ENCODE measurements at regions not wholly inside any gene's neighbourhood (a gene's known extent, or its start where the extent isn't known, plus 50 kb on each side); places are given as distances from the start of the nearest gene placed in this dataset.

DNA sequence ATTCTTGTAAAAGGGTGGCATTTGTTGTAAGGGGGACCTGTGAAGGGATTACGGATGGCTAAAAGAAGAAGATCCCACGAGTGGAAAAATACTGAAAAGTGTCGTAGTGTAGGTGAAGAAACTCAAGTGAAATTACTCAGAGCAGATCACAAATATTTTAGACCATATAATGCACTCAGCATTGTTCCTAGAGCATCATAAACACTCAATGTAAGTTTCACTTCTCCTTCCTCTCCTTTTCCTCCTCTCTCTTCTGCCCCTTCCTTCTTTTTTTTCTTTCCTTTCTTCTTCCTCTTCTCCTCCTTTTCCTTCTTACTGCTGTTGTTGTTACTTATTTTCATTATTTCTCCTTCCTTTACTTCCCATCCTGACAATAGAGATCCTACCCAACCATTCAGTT lies 445.6 kb downstream of the ADAMTS20 start (continued):
- TF ChIP-seq POLR2AphosphoS5 (IDR thresholded peaks at IDR 0.05; ENCODE audit: low read depth, low read length) (no peak), EZH2 (IDR thresholded peaks at IDR 0.05) (no peak), ZFX (IDR thresholded peaks at IDR 0.05) (no peak), SP1 (IDR thresholded peaks at IDR 0.05; ENCODE audit: low read depth) (no peak)

DNA sequence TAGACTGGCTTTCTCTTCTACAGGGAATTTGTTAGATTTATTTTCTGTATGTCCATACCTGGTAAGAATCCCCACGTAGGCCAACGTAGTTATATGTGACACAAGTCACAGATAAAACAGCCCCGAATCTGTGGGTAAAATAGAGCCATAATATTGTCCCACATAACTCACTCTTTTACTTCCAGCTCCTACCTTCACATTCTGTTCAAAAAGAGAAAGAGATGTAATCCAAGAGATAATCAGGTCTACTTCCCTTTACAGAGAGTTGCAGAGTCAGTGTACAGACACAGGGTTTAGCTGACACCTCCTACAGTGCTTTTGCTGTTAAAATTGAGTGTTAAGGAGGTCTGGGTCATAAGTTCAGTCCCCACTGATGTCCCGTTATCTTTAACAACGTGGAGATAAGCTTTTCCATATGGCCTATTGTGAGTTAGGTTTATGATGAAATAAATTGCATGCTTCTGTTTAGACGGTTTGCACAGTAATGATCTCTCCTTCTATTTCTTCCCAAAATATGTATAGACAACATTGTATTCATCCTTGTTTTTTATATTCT lies 446.5 kb downstream of the ADAMTS20 start:
- Histone ChIP-seq H3K4me3 (replicated peaks in 1 of 2; ENCODE audit: low read depth in 1 of 2, low read length in 2 of 2) (no peak overlapping the region), H3K4me2 (ENCODE audit: low read length) (no peak overlapping the region), H3K9ac (ENCODE audit: low read length) (no peak overlapping the region), H3K79me2 (ENCODE audit: insufficient read depth, low read length) (no peaks in the 10 kb centered on the region), H3K4me1 (ENCODE audit: control insufficient read depth in 1 of 2, insufficient read depth in 2 of 2, low read length in 2 of 2) (no peaks in the 10 kb centered on the region; a peak in 1 of 4 replicates), H3K36me3 (ENCODE audit: control insufficient read depth in 1 of 2, insufficient read depth in 2 of 2, low read length in 2 of 2) (no peaks in the 10 kb centered on the region), H3K9me3 (ENCODE audit: control insufficient read depth in 1 of 2, insufficient read depth in 1 of 2, low read depth in 1 of 2, low read length in 2 of 2) (no peaks in the 10 kb centered on the region), H2AFZ (ENCODE audit: low read depth, low read length, poor library complexity, severe bottlenecking) (no peak overlapping the region), H3K9me2 (ENCODE audit: insufficient read depth) (no peaks in the 10 kb centered on the region), H3K27ac (ENCODE audit: low read depth, low read length) (no peak overlapping the region), H4K20me1 (ENCODE audit: insufficient read depth) (no peaks in the 10 kb centered on the region), H3K27me3 (ENCODE audit: insufficient read depth, low read length) (no peaks in the 10 kb centered on the region)
- POLR2A ChIA-PET = no interaction called here
- BruUV-seq (replicated peaks) = no TSS peak
- no peak for TF ChIP-seq EZH2phosphoT487 (IDR thresholded peaks at IDR 0.05; ENCODE audit: borderline replicate concordance)
- TF ChIP-seq, protein P1, sequence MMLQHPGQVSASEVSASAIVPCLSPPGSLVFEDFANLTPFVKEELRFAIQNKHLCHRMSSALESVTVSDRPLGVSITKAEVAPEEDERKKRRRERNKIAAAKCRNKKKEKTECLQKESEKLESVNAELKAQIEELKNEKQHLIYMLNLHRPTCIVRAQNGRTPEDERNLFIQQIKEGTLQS (IDR thresholded peaks at IDR 0.05) = no peak
- TF ChIP-seq RAD21 (IDR thresholded peaks at IDR 0.05; ENCODE audit: low read depth) = no peak
- TF ChIP-seq POLR2AphosphoS5 (IDR thresholded peaks at IDR 0.05; ENCODE audit: low read depth, low read length) = no peak
- TF ChIP-seq SP1 (IDR thresholded peaks at IDR 0.05; ENCODE audit: low read depth) = no peak
- TF ChIP-seq TCF7L2 (IDR thresholded peaks at IDR 0.05; ENCODE audit: borderline replicate concordance, extremely low read depth, insufficient read depth, insufficient read length) = no peak
- RAD21 ChIA-PET (ENCODE audit: low non-redundant PET in 1 of 2, low total read pairs in 2 of 2, uncharacterized antibody in 2 of 2, unreplicated experiment in 2 of 2) = no interaction called here
- CTCF ChIA-PET = no interaction called here
- ATAC-seq (no peak), DNase-seq (ENCODE audit: low read depth, low spot score) (no peak)
- intact Hi-C loops (cut with micrococcal nuclease) = no loop called here

DNA sequence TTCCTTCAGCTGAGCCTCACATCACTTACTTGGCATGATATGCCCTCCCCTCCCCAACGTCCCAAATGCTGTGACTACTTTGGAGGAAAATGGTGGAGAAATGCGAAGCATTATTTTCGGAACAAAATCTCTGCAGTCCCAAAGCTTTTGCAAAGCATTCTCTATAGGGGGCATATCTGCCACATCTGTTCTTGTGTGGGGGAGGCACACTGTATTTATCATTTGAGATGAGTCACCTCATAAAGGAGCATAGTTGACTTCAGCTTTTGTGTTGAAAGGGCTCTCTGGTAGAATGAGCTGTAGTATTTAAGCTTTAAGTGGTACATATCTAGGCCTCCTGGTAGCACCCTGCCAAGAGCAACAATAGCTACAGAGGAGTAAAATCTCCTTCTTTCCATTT lies 447.5 kb downstream of the ADAMTS20 start:
- POLR2A ChIA-PET = no interaction called here
- H3K79me2 ChIP-seq (ENCODE audit: insufficient read depth, low read length) = no peaks in the 10 kb centered on the region
- RAD21 ChIA-PET (ENCODE audit: low non-redundant PET in 1 of 2, low total read pairs in 2 of 2, uncharacterized antibody in 2 of 2, unreplicated experiment in 2 of 2) = interaction anchor here in 1 of 2 experiments (0.8 kb wide), 1 partner anchor 143 kb away, joined by 3 read pairs; no protein-coding TSS in a partner anchor
- H3K9me3 ChIP-seq (ENCODE audit: control insufficient read depth in 1 of 2, insufficient read depth in 1 of 2, low read depth in 1 of 2, low read length in 2 of 2) = no peaks in the 10 kb centered on the region
- H3K9ac ChIP-seq (ENCODE audit: low read length) = no peak overlapping the region
- CTCF ChIA-PET = no interaction called here
- no peak overlapping the region for H3K27ac ChIP-seq (ENCODE audit: low read depth, low read length)
- no peaks in the 10 kb centered on the region for H3K9me2 ChIP-seq (ENCODE audit: insufficient read depth)
- H4K20me1 ChIP-seq (ENCODE audit: insufficient read depth) = no peaks in the 10 kb centered on the region
- H3K4me1 ChIP-seq (ENCODE audit: control insufficient read depth in 1 of 2, insufficient read depth in 2 of 2, low read length in 2 of 2) = no peaks in the 10 kb centered on the region; a peak in 1 of 4 replicates
- no peaks in the 10 kb centered on the region for H3K27me3 ChIP-seq (ENCODE audit: insufficient read depth, low read length)
- DNase-seq (ENCODE audit: low read depth, low spot score) (no peak), ATAC-seq (no peak)
- intact Hi-C loops (cut with micrococcal nuclease) = no loop called here
- H3K36me3 ChIP-seq (ENCODE audit: control insufficient read depth in 1 of 2, insufficient read depth in 2 of 2, low read length in 2 of 2) = no peaks in the 10 kb centered on the region
- H3K4me2 ChIP-seq (ENCODE audit: low read length) = no peak overlapping the region
- H2AFZ ChIP-seq (ENCODE audit: low read depth, low read length, poor library complexity, severe bottlenecking) = no peak overlapping the region
- H3K4me3 ChIP-seq (replicated peaks in 1 of 2; ENCODE audit: low read depth in 1 of 2, low read length in 2 of 2) = no peak overlapping the region
- BruUV-seq (replicated peaks) = no TSS peak
- no peak for TF ChIP-seq EZH2 (IDR thresholded peaks at IDR 0.05)
- no peak for TF ChIP-seq SP1 (IDR thresholded peaks at IDR 0.05; ENCODE audit: low read depth)
- TF ChIP-seq, protein P1 (IDR thresholded peaks at IDR 0.05) = no peak
- TF ChIP-seq, protein P2, sequence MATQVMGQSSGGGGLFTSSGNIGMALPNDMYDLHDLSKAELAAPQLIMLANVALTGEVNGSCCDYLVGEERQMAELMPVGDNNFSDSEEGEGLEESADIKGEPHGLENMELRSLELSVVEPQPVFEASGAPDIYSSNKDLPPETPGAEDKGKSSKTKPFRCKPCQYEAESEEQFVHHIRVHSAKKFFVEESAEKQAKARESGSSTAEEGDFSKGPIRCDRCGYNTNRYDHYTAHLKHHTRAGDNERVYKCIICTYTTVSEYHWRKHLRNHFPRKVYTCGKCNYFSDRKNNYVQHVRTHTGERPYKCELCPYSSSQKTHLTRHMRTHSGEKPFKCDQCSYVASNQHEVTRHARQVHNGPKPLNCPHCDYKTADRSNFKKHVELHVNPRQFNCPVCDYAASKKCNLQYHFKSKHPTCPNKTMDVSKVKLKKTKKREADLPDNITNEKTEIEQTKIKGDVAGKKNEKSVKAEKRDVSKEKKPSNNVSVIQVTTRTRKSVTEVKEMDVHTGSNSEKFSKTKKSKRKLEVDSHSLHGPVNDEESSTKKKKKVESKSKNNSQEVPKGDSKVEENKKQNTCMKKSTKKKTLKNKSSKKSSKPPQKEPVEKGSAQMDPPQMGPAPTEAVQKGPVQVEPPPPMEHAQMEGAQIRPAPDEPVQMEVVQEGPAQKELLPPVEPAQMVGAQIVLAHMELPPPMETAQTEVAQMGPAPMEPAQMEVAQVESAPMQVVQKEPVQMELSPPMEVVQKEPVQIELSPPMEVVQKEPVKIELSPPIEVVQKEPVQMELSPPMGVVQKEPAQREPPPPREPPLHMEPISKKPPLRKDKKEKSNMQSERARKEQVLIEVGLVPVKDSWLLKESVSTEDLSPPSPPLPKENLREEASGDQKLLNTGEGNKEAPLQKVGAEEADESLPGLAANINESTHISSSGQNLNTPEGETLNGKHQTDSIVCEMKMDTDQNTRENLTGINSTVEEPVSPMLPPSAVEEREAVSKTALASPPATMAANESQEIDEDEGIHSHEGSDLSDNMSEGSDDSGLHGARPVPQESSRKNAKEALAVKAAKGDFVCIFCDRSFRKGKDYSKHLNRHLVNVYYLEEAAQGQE (IDR thresholded peaks at IDR 0.05; ENCODE audit: low read depth) = no peak
- TF ChIP-seq ZNF274 (IDR thresholded peaks at IDR 0.05; ENCODE audit: low read depth, low read length) = no peak
- TF ChIP-seq EZH2phosphoT487 (IDR thresholded peaks at IDR 0.05; ENCODE audit: borderline replicate concordance) = no peak
- TF ChIP-seq, protein P3, sequence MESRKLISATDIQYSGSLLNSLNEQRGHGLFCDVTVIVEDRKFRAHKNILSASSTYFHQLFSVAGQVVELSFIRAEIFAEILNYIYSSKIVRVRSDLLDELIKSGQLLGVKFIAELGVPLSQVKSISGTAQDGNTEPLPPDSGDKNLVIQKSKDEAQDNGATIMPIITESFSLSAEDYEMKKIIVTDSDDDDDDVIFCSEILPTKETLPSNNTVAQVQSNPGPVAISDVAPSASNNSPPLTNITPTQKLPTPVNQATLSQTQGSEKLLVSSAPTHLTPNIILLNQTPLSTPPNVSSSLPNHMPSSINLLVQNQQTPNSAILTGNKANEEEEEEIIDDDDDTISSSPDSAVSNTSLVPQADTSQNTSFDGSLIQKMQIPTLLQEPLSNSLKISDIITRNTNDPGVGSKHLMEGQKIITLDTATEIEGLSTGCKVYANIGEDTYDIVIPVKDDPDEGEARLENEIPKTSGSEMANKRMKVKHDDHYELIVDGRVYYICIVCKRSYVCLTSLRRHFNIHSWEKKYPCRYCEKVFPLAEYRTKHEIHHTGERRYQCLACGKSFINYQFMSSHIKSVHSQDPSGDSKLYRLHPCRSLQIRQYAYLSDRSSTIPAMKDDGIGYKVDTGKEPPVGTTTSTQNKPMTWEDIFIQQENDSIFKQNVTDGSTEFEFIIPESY (IDR thresholded peaks at IDR 0.05; ENCODE audit: extremely low read depth, insufficient replicate concordance, low read length) = no peak
